SK-N-SH treated with all-trans-retinoic acid at 6 μM for 48 hours (cell line): ENCODE measurements at regions not wholly inside any gene's neighbourhood (a gene's known extent, or its start where the extent isn't known, plus 50 kb on each side); places are given as distances from the start of the nearest gene placed in this dataset.

Experiments
- ATAC-seq: fragments of 200-7000 bp; cut with Tn5 transposase; 3 replicates; pipeline ENCODE4 v1.9.1; 2020; ENCODE audit warnings: mild to moderate bottlenecking, moderate library complexity
- BACH2 ChIP-seq: fragments of 250-450 bp; sonication (Bioruptor Pico); IDR thresholded peaks from 2 replicates; pipeline ENCODE4 v1.9.0; 2021; ENCODE audit warnings: mild to moderate bottlenecking, borderline replicate concordance
- CREB5 ChIP-seq: fragments of 250-450 bp; sonication (Bioruptor Pico); IDR thresholded peaks from 2 replicates; pipeline ENCODE4 v1.5.1; 2020; ENCODE audit warnings: low read depth, mild to moderate bottlenecking, moderate library complexity
- CSDC2 ChIP-seq: fragments of 250-450 bp; sonication (Bioruptor Pico); IDR thresholded peaks from 2 replicates; pipeline ENCODE4 v1.5.0; 2020; ENCODE audit warnings: mild to moderate bottlenecking, moderate library complexity
- CSRNP3 ChIP-seq: fragments of 250-450 bp; sonication (Bioruptor Pico); IDR thresholded peaks from 2 replicates; pipeline ENCODE4 v1.5.1; 2021; ENCODE audit warnings: mild to moderate bottlenecking, moderate library complexity
- ESRRG ChIP-seq: fragments of 250-450 bp; sonication (Bioruptor Pico); IDR thresholded peaks from 2 replicates; pipeline ENCODE4 v1.6.1; 2021; ENCODE audit warnings: mild to moderate bottlenecking
- ISL1 ChIP-seq: fragments of 250-450 bp; sonication (Bioruptor Pico); IDR thresholded peaks from 2 replicates; pipeline ENCODE4 v2.1.2; 2022; ENCODE audit warnings: mild to moderate bottlenecking, moderate library complexity
- OSR1 ChIP-seq: fragments of 250-450 bp; sonication (Bioruptor Pico); IDR thresholded peaks from 2 replicates; pipeline ENCODE4 v1.8.0; 2022; ENCODE audit warnings: moderate library complexity, mild to moderate bottlenecking, inconsistent platforms
- PATZ1 ChIP-seq: fragments of 250-450 bp; sonication (Bioruptor Pico); IDR thresholded peaks from 2 replicates; pipeline ENCODE4 v1.8.0; 2020; ENCODE audit warnings: mild to moderate bottlenecking, moderate library complexity, borderline replicate concordance
- POU6F1 ChIP-seq: fragments of 250-450 bp; sonication (Bioruptor Pico); IDR thresholded peaks from 2 replicates; pipeline ENCODE4 v1.8.0; 2021; ENCODE audit warnings: low read depth, mild to moderate bottlenecking, moderate library complexity, borderline replicate concordance
- PPARA ChIP-seq: fragments of 250-450 bp; sonication (Bioruptor Pico); IDR thresholded peaks from 2 replicates; pipeline ENCODE4 v1.5.0; 2020; ENCODE audit warnings: mild to moderate bottlenecking, borderline replicate concordance
- RARB ChIP-seq: fragments of 250-450 bp; sonication (Bioruptor Pico); IDR thresholded peaks from 2 replicates; pipeline ENCODE4 v1.8.0; 2021; ENCODE audit warnings: mild to moderate bottlenecking, moderate library complexity
- SNAI2 ChIP-seq: fragments of 250-450 bp; sonication (Bioruptor Pico); IDR thresholded peaks from 2 replicates; pipeline ENCODE4 v1.5.0; 2020; ENCODE audit warnings: mild to moderate bottlenecking, moderate library complexity
- TCF4 ChIP-seq: fragments of 250-450 bp; sonication (Bioruptor Pico); IDR thresholded peaks from 2 replicates; pipeline ENCODE4 v1.8.0; 2021; ENCODE audit warnings: mild to moderate bottlenecking, moderate library complexity, borderline replicate concordance
- TOX ChIP-seq: fragments of 250-450 bp; sonication (Bioruptor Pico); IDR thresholded peaks from 2 replicates; pipeline ENCODE4 v1.8.0; 2021; ENCODE audit warnings: mild to moderate bottlenecking, moderate library complexity, borderline replicate concordance
- TSHZ2 ChIP-seq: fragments of 250-450 bp; sonication (Bioruptor Pico); IDR thresholded peaks from 2 replicates; pipeline ENCODE4 v1.5.0; 2020; ENCODE audit warnings: mild to moderate bottlenecking, moderate library complexity
- ZC3H10 ChIP-seq: fragments of 250-450 bp; sonication (Bioruptor Pico); IDR thresholded peaks from 2 replicates; pipeline ENCODE4 v1.5.1; 2021; ENCODE audit warnings: mild to moderate bottlenecking, moderate library complexity
- ZFP3 ChIP-seq: fragments of 250-450 bp; sonication (Bioruptor Pico); IDR thresholded peaks from 2 replicates; pipeline ENCODE4 v1.5.0; 2020; ENCODE audit warnings: mild to moderate bottlenecking, moderate library complexity
- ZFP30 ChIP-seq: fragments of 450-650 bp; formaldehyde crosslinking; IDR thresholded peaks from 2 replicates; pipeline ENCODE4 v1.5.0; 2022; ENCODE audit warnings: mild to moderate bottlenecking, moderate library complexity
- ZNF565 ChIP-seq: fragments of 450-650 bp; formaldehyde crosslinking; conservative IDR thresholded peaks from 2 replicates; pipeline ENCODE4 v1.5.0; 2020; ENCODE audit warnings: low read depth, mild to moderate bottlenecking, moderate library complexity
- ZNF70 ChIP-seq: fragments of 450-650 bp; formaldehyde crosslinking; IDR thresholded peaks from 2 replicates; pipeline ENCODE4 v1.5.0; 2020; ENCODE audit warnings: mild to moderate bottlenecking, moderate library complexity
- ZNF8 ChIP-seq: fragments of 450-650 bp; formaldehyde crosslinking; IDR thresholded peaks from 2 replicates; pipeline ENCODE4 v1.5.0; 2020; ENCODE audit warnings: mild to moderate bottlenecking, moderate library complexity

GRCh38 chr4:177010418-177010817, 217.7 kb upstream of the VEGFC start:
- TF ChIP-seq ISL1 (CRISPR knock-in tag) (no peak), ZC3H10 (no peak), PATZ1 (CRISPR knock-in tag) (no peak), CSRNP3 (no peak), POU6F1 (no peak), ZNF565 (no peak), OSR1 (CRISPR knock-in tag) (no peak), TSHZ2 (CRISPR knock-in tag) (no peak)

GRCh38 chr4:177012918-177013545, 220.3 kb upstream of the VEGFC start:
- ATAC-seq = no peak
- TF ChIP-seq SNAI2 (CRISPR knock-in tag) = no peak
- no peak for TF ChIP-seq ESRRG
- TF ChIP-seq ZFP30 (CRISPR knock-in tag) = peak; percentile 83

More at GRCh38 chr4:177010418-177010817, 217.7 kb upstream of the VEGFC start:
- ATAC-seq = no peak

- ATAC-seq = peak; percentile 87
- TF ChIP-seq CREB5 (CRISPR knock-in tag) (no peak), ZNF8 (CRISPR knock-in tag) (no peak), SNAI2 (CRISPR knock-in tag) (no peak), ZFP3 (no peak), ZNF70 (CRISPR knock-in tag) (no peak), TCF4 (CRISPR knock-in tag) (no peak), CSDC2 (CRISPR knock-in tag) (no peak), RARB (CRISPR knock-in tag) (no peak)
Observed at GRCh38 chr4:177016541-177017141, 223.9 kb upstream of the VEGFC start.

GRCh38 chr4:177023951-177024350, 231.2 kb upstream of the VEGFC start:
- ATAC-seq = peak; percentile 47; the same call in 2 of the 3 replicates
- TF ChIP-seq ZFP30 (CRISPR knock-in tag) = no peak
- no peak for TF ChIP-seq RARB (CRISPR knock-in tag)
- TF ChIP-seq ZC3H10 = no peak
- no peak for TF ChIP-seq POU6F1
- TF ChIP-seq ZNF70 (CRISPR knock-in tag) = no peak
- TF ChIP-seq TCF4 (CRISPR knock-in tag) = no peak
- no peak for TF ChIP-seq CSDC2 (CRISPR knock-in tag)
- no peak for TF ChIP-seq TOX (CRISPR knock-in tag)
- no peak for TF ChIP-seq PPARA (CRISPR knock-in tag)
- no peak for TF ChIP-seq ZNF8 (CRISPR knock-in tag)
- TF ChIP-seq BACH2 = no peak
- TF ChIP-seq SNAI2 (CRISPR knock-in tag) = no peak
- no peak for TF ChIP-seq CREB5 (CRISPR knock-in tag)
- TF ChIP-seq PATZ1 (CRISPR knock-in tag) = no peak
- no peak for TF ChIP-seq ZFP3
